Lung (tissue), 11 donors: ENCODE measurements at regions not wholly inside any gene's neighbourhood (a gene's known extent, or its start where the extent isn't known, plus 50 kb on each side); places are given as distances from the start of the nearest gene placed in this dataset.

Experiments used
- ATAC-seq: fragments of 200-7000 bp; cut with Tn5 transposase; one replicate; pipeline ENCODE4 v1.9.1; 2020; ENCODE audit warnings: moderate number of reproducible peaks; ENCODE audit not compliant: insufficient read depth, low FRiP score
- DNase-seq, 3 donors: peaks; one replicate each; pipeline ENCODE4 v3.0.0-alpha.2; 2013 to 2017
- H3K27ac ChIP-seq, 2 donors: one replicate each; pipeline ENCODE4 v1.5.1; 2013; ENCODE audit warnings: mild to moderate bottlenecking in 2 of 2, moderate library complexity in 2 of 2, control low read depth in 1 of 2, inconsistent platforms in 1 of 2, low read depth in 1 of 2, low read length in 1 of 2
- H3K27me3 ChIP-seq, 3 donors: one replicate each; pipeline ENCODE4 v1.5.1; 2013; ENCODE audit warnings: low read length in 2 of 3; ENCODE audit not compliant: control insufficient read depth in 3 of 3, insufficient read depth in 3 of 3
- H3K36me3 ChIP-seq, 4 donors: one replicate each; pipeline ENCODE4 v1.5.1; 2013; ENCODE audit warnings: low read length in 4 of 4, mild to moderate bottlenecking in 1 of 4, moderate library complexity in 1 of 4; ENCODE audit not compliant: control insufficient read depth in 4 of 4, insufficient read depth in 4 of 4
- H3K4me1 ChIP-seq, 5 donors: one replicate each; pipeline ENCODE4 v1.5.1; 2013; ENCODE audit warnings: low read length in 5 of 5, mild to moderate bottlenecking in 2 of 5, moderate library complexity in 1 of 5; ENCODE audit not compliant: control insufficient read depth in 5 of 5, insufficient read depth in 5 of 5
- H3K4me3 ChIP-seq: one replicate; pipeline ENCODE4 v1.5.1; 2013; ENCODE audit warnings: mild to moderate bottlenecking, control low read depth, moderate library complexity
- H3K9ac ChIP-seq, 2 donors: one replicate each; pipeline ENCODE4 v1.5.1; 2013; ENCODE audit warnings: low read length in 2 of 2, control low read depth in 1 of 2; ENCODE audit not compliant: insufficient read depth in 1 of 2
- H3K9me3 ChIP-seq, 4 donors: one replicate each; pipeline ENCODE4 v1.5.1; 2013; ENCODE audit warnings: low read length in 3 of 4, mild to moderate bottlenecking in 1 of 4, moderate library complexity in 1 of 4; ENCODE audit not compliant: control insufficient read depth in 4 of 4, insufficient read depth in 3 of 4
- WGBS, 2 donors: extraction: QIAGEN DNeasy Blood & Tissue Kit; methylation state at CpG; one replicate each; pipeline ENCODE4 v1.1.7; 2013; 5-methylcytosine and 5-hydroxymethylcytosine counted together
- TF ChIP-seq, protein P1 (sequence below): IDR thresholded peaks from 2 replicates; pipeline ENCODE4 v1.5.1; 2012; ENCODE audit warnings: mild to moderate bottlenecking; ENCODE audit errors: control extremely low read depth, extremely low read depth
- donor health status: control.
- donor health status: control.
- donor health status: Bipolar disorder and iron deficiency.
- donor health status: healthy.
- donor health status: DM: yes; HTN: yes; CAD: no.

DNA sequence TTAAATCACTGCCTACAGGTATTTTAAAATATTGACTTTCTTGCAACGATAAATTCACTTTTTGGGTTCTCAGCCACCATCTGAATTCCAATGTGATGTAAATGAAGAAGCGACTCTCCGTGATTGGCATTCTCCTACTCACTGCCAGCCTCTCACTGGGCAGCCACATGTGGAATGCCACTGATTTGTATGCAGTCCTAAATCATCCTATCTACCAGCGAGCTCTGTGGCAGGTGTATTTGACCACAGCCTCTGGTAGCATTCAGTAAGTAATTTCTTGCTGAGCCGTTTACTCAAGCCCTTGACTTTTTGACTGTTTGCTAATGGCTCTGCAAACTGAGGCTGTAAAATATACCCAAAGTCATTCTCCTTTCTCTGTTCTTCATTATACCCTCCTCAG is 559.0 kb upstream of the SLC10A2 start:
- H3K4me3 ChIP-seq: no peak overlapping the region
- no peaks in the 10 kb centered on the region for H3K36me3 ChIP-seq
- H3K9me3 ChIP-seq: no peaks in the 10 kb centered on the region
- no peak overlapping the region for H3K27ac ChIP-seq
- H3K27me3 ChIP-seq: no peaks in the 10 kb centered on the region
- WGBS, 2 donors: 81 to 84% methylated on average over 5 of the region's 5 CpGs
- DNase-seq (no peak), ATAC-seq (no peak)
- H3K4me1 ChIP-seq: no peaks in the 10 kb centered on the region
- H3K9ac ChIP-seq: no peak overlapping the region
- TF ChIP-seq, protein P1, sequence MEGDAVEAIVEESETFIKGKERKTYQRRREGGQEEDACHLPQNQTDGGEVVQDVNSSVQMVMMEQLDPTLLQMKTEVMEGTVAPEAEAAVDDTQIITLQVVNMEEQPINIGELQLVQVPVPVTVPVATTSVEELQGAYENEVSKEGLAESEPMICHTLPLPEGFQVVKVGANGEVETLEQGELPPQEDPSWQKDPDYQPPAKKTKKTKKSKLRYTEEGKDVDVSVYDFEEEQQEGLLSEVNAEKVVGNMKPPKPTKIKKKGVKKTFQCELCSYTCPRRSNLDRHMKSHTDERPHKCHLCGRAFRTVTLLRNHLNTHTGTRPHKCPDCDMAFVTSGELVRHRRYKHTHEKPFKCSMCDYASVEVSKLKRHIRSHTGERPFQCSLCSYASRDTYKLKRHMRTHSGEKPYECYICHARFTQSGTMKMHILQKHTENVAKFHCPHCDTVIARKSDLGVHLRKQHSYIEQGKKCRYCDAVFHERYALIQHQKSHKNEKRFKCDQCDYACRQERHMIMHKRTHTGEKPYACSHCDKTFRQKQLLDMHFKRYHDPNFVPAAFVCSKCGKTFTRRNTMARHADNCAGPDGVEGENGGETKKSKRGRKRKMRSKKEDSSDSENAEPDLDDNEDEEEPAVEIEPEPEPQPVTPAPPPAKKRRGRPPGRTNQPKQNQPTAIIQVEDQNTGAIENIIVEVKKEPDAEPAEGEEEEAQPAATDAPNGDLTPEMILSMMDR: no peak

DNA sequence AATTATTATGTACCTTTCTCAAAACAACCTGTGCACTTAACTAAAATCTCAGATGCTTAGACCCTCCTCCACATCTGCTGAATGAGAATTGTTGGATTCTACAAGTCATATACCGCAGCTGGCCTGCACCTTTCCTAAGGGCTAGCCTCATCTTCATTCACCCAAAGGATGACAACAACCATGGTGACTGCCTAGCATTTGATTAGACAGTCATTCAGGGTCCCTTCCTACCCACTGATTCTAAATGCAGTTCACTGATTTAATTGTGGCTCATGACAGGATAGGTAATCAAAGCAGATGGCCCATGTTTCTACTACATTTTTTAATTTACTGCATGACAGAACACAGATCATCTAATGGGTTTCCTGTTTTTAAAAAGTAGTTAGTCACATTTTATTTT is 551.9 kb upstream of the SLC10A2 start:
- 92 to 95% methylated on average over 1 of the region's 1 CpG for WGBS, 2 donors
- ATAC-seq: no peak
- no peaks in the 10 kb centered on the region for H3K4me1 ChIP-seq
- no peak overlapping the region for H3K4me3 ChIP-seq
- no peak overlapping the region for H3K9ac ChIP-seq
- no peaks in the 10 kb centered on the region for H3K36me3 ChIP-seq
- TF ChIP-seq, protein P1: no peak
- no peaks in the 10 kb centered on the region for H3K27me3 ChIP-seq
- H3K9me3 ChIP-seq: no peaks in the 10 kb centered on the region
- H3K27ac ChIP-seq: no peak overlapping the region
- no peak for DNase-seq

DNA sequence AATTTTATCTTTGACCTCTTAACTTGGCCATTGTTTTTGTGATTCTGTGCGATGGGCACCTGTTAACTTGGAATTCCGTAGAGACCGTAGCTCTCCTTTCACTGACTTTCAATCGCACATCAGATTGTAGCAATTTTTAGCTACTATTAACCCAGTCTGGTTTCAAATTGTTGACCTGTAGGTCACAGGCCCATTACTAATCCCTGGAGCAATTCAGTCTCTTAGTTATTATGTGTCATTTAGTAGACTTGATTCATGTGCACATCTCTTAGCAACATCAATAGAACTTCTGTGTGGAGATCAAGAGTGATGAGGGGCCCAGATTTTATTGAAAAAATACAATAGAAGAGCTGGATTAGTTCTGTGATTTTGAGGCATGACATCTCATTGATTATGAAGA is 549.6 kb upstream of the SLC10A2 start:
- H3K9ac ChIP-seq: no peak overlapping the region
- no peak overlapping the region for H3K27ac ChIP-seq
- no peaks in the 10 kb centered on the region for H3K4me1 ChIP-seq
- WGBS, 2 donors: 85 to 88% methylated on average over 4 of the region's 4 CpGs
- TF ChIP-seq, protein P1: no peak
- DNase-seq (no peak), ATAC-seq (no peak)
- no peaks in the 10 kb centered on the region for H3K9me3 ChIP-seq
- no peak overlapping the region for H3K4me3 ChIP-seq
- H3K36me3 ChIP-seq: no peaks in the 10 kb centered on the region
- H3K27me3 ChIP-seq: no peaks in the 10 kb centered on the region

DNA sequence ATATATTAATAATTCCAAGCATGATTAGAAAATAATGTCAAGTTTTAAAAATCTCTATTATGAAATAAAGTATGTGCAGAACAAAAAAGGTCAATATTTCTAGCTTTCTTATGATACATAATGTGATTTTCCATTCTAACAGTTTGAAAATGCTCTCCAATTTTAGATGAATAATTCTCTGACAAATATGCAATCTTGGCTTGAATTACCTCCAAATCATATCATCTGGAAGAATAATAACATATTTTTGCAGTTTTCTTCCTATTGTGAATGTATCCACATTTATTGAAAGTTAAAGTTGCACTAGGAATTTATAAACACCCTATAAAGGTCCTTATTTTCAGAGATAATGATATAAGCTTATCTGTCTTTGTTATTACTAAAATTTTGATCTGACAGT is 548.5 kb upstream of the SLC10A2 start:
- no peak for DNase-seq
- Histone ChIP-seq H3K27ac (no peak overlapping the region), H3K27me3 (no peaks in the 10 kb centered on the region), H3K9ac (no peak overlapping the region), H3K36me3 (no peaks in the 10 kb centered on the region), H3K4me3 (no peak overlapping the region), H3K9me3 (no peaks in the 10 kb centered on the region), H3K4me1 (no peaks in the 10 kb centered on the region)
- no peak for ATAC-seq
- TF ChIP-seq, protein P1: no peak
